Activated T-helper 17 cell treated with anti-CD3 and anti-CD28 coated beads, Interleukin-2, amount 50 U/mL, for 72 hours (primary cell): ENCODE measurements at regions not wholly inside any gene's neighbourhood (a gene's known extent, or its start where the extent isn't known, plus 50 kb on each side); places are given as distances from the start of the nearest gene placed in this dataset.

Experiments used
- ATAC-seq: fragments of 150-1000 bp; cut with Tn5 transposase; replicated peaks from 2 replicates; pipeline ENCODE4 v1.10.0; 2021; ENCODE audit warnings: mild to moderate bottlenecking, moderate library complexity
- H3K27ac Mint-ChIP-seq: one replicate; pipeline ENCODE4 v1.8.0; 2022; ENCODE audit warnings: mixed read lengths
- H3K27me3 Mint-ChIP-seq: one replicate; pipeline ENCODE4 v1.8.0; 2022; ENCODE audit warnings: mixed read lengths
- H3K36me3 Mint-ChIP-seq: one replicate; pipeline ENCODE4 v1.8.0; 2022; ENCODE audit warnings: low read depth, mild to moderate bottlenecking, mixed read lengths
- H3K4me1 Mint-ChIP-seq: one replicate; pipeline ENCODE4 v1.8.0; 2022; ENCODE audit warnings: mixed read lengths
- H3K4me3 Mint-ChIP-seq: one replicate; pipeline ENCODE4 v1.8.0; 2022; ENCODE audit warnings: mild to moderate bottlenecking, mixed read lengths
- H3K9me3 Mint-ChIP-seq: one replicate; pipeline ENCODE4 v1.8.0; 2022; ENCODE audit warnings: mixed read lengths

- peak; percentile 77 for ATAC-seq
- H3K9me3 Mint-ChIP-seq = peaks cover 18% of the 10 kb centered on the region
- no peaks in the 10 kb centered on the region for H3K27me3 Mint-ChIP-seq
- H3K27ac Mint-ChIP-seq = no peak overlapping the region
- no peaks in the 10 kb centered on the region for H3K4me1 Mint-ChIP-seq
- H3K36me3 Mint-ChIP-seq = no peaks in the 10 kb centered on the region
- no peak overlapping the region for H3K4me3 Mint-ChIP-seq
Measured at GRCh38 chr18:39414009-39414700, 1848.6 kb upstream of the CELF4 start.

GRCh38 chr18:39406941-39407340, 1841.3 kb upstream of the CELF4 start:
- Mint-ChIP-seq H3K9me3 (peaks cover 18% of the 10 kb centered on the region), H3K27ac (no peak overlapping the region), H3K4me3 (no peak overlapping the region), H3K36me3 (no peaks in the 10 kb centered on the region), H3K27me3 (no peaks in the 10 kb centered on the region), H3K4me1 (no peaks in the 10 kb centered on the region)
- ATAC-seq = no peak

- no peaks in the 10 kb centered on the region for H3K4me1 Mint-ChIP-seq
- H3K36me3 Mint-ChIP-seq = no peaks in the 10 kb centered on the region
- H3K27ac Mint-ChIP-seq = no peak overlapping the region
- no peaks in the 10 kb centered on the region for H3K27me3 Mint-ChIP-seq
- ATAC-seq = no peak
- peaks cover 10% of the 10 kb centered on the region for H3K9me3 Mint-ChIP-seq
- no peak overlapping the region for H3K4me3 Mint-ChIP-seq
Measured at GRCh38 chr18:39403121-39403520, 1837.5 kb upstream of the CELF4 start.

- Mint-ChIP-seq H3K9me3 (no peaks in the 10 kb centered on the region), H3K27ac (no peak overlapping the region), H3K4me3 (no peak overlapping the region), H3K36me3 (no peaks in the 10 kb centered on the region), H3K27me3 (no peaks in the 10 kb centered on the region), H3K4me1 (no peaks in the 10 kb centered on the region)
- ATAC-seq = no peak
Measured at GRCh38 chr18:39399662-39400061, 1834.1 kb upstream of the CELF4 start.

- Mint-ChIP-seq H3K36me3 (no peaks in the 10 kb centered on the region), H3K4me3 (no peak overlapping the region), H3K27me3 (no peaks in the 10 kb centered on the region), H3K4me1 (no peaks in the 10 kb centered on the region), H3K27ac (no peak overlapping the region), H3K9me3 (peaks cover 16% of the 10 kb centered on the region)
- ATAC-seq = no peak
Measured at GRCh38 chr18:39396168-39396567, 1830.6 kb upstream of the CELF4 start.

- H3K4me1 Mint-ChIP-seq = no peaks in the 10 kb centered on the region
- H3K36me3 Mint-ChIP-seq = no peaks in the 10 kb centered on the region
- H3K4me3 Mint-ChIP-seq = no peak overlapping the region
- H3K27me3 Mint-ChIP-seq = no peaks in the 10 kb centered on the region
- no peak overlapping the region for H3K27ac Mint-ChIP-seq
- ATAC-seq = no peak
- H3K9me3 Mint-ChIP-seq = peaks cover 28% of the 10 kb centered on the region
Measured at GRCh38 chr18:39389800-39390379, 1824.3 kb upstream of the CELF4 start.

GRCh38 chr18:39380866-39381265, 1815.3 kb upstream of the CELF4 start:
- no peak for ATAC-seq
- no peak overlapping the region for H3K27ac Mint-ChIP-seq
- H3K4me1 Mint-ChIP-seq = no peaks in the 10 kb centered on the region
- no peak overlapping the region for H3K4me3 Mint-ChIP-seq
- H3K9me3 Mint-ChIP-seq = peaks cover 6% of the 10 kb centered on the region
- H3K27me3 Mint-ChIP-seq = no peaks in the 10 kb centered on the region
- no peaks in the 10 kb centered on the region for H3K36me3 Mint-ChIP-seq

GRCh38 chr18:39380186-39380725, 1814.7 kb upstream of the CELF4 start:
- no peak for ATAC-seq
- H3K27ac Mint-ChIP-seq = no peak overlapping the region
- H3K4me3 Mint-ChIP-seq = no peak overlapping the region
- H3K4me1 Mint-ChIP-seq = no peaks in the 10 kb centered on the region
- no peaks in the 10 kb centered on the region for H3K27me3 Mint-ChIP-seq
- no peaks in the 10 kb centered on the region for H3K36me3 Mint-ChIP-seq
- peaks cover 6% of the 10 kb centered on the region for H3K9me3 Mint-ChIP-seq

GRCh38 chr18:39375066-39375465, 1809.5 kb upstream of the CELF4 start:
- H3K27me3 Mint-ChIP-seq = no peaks in the 10 kb centered on the region
- no peak for ATAC-seq

GRCh38 chr18:39371996-39372395, 1806.4 kb upstream of the CELF4 start:
- no peak for ATAC-seq
- no peaks in the 10 kb centered on the region for H3K36me3 Mint-ChIP-seq
- H3K27me3 Mint-ChIP-seq = no peaks in the 10 kb centered on the region
- no peaks in the 10 kb centered on the region for H3K4me1 Mint-ChIP-seq
- no peak overlapping the region for H3K27ac Mint-ChIP-seq
- no peak overlapping the region for H3K4me3 Mint-ChIP-seq
- H3K9me3 Mint-ChIP-seq = peaks cover 15% of the 10 kb centered on the region

More at GRCh38 chr18:39375066-39375465, 1809.5 kb upstream of the CELF4 start:
- Mint-ChIP-seq H3K4me3 (no peak overlapping the region), H3K27ac (no peak overlapping the region), H3K36me3 (no peaks in the 10 kb centered on the region), H3K9me3 (peaks cover 11% of the 10 kb centered on the region), H3K4me1 (no peaks in the 10 kb centered on the region)

- Mint-ChIP-seq H3K27me3 (no peaks in the 10 kb centered on the region), H3K27ac (no peak overlapping the region), H3K4me1 (no peaks in the 10 kb centered on the region), H3K9me3 (peaks cover 10% of the 10 kb centered on the region), H3K4me3 (no peak overlapping the region), H3K36me3 (no peaks in the 10 kb centered on the region)
- no peak for ATAC-seq
Measured at GRCh38 chr18:39366656-39367055, 1801.1 kb upstream of the CELF4 start.

- Mint-ChIP-seq H3K36me3 (no peaks in the 10 kb centered on the region), H3K4me1 (no peaks in the 10 kb centered on the region), H3K27me3 (no peaks in the 10 kb centered on the region), H3K27ac (no peak overlapping the region), H3K4me3 (no peak overlapping the region), H3K9me3 (peaks cover 10% of the 10 kb centered on the region)
- ATAC-seq = no peak
Measured at GRCh38 chr18:39365836-39366485, 1800.4 kb upstream of the CELF4 start.

- ATAC-seq = no peak
- Mint-ChIP-seq H3K27ac (no peak overlapping the region), H3K36me3 (no peaks in the 10 kb centered on the region), H3K9me3 (peaks cover 3% of the 10 kb centered on the region), H3K4me3 (no peak overlapping the region), H3K4me1 (no peaks in the 10 kb centered on the region), H3K27me3 (no peaks in the 10 kb centered on the region)
Measured at GRCh38 chr18:39360072-39360471, 1794.5 kb upstream of the CELF4 start.

GRCh38 chr18:39359636-39360035, 1794.0 kb upstream of the CELF4 start:
- H3K4me3 Mint-ChIP-seq = no peak overlapping the region
- H3K27me3 Mint-ChIP-seq = no peaks in the 10 kb centered on the region
- H3K36me3 Mint-ChIP-seq = no peaks in the 10 kb centered on the region
- H3K27ac Mint-ChIP-seq = no peak overlapping the region
- H3K4me1 Mint-ChIP-seq = no peaks in the 10 kb centered on the region
- no peak for ATAC-seq
- peaks cover 3% of the 10 kb centered on the region for H3K9me3 Mint-ChIP-seq

GRCh38 chr18:39350945-39351344, 1785.3 kb upstream of the CELF4 start:
- no peak overlapping the region for H3K27ac Mint-ChIP-seq
- no peaks in the 10 kb centered on the region for H3K4me1 Mint-ChIP-seq
- no peaks in the 10 kb centered on the region for H3K27me3 Mint-ChIP-seq

More at GRCh38 chr18:39350945-39351344, 1785.3 kb upstream of the CELF4 start:
- peaks cover 15% of the 10 kb centered on the region for H3K9me3 Mint-ChIP-seq
- H3K4me3 Mint-ChIP-seq = no peak overlapping the region
- no peaks in the 10 kb centered on the region for H3K36me3 Mint-ChIP-seq
- ATAC-seq = no peak
